ENCODE measurements at regions not wholly inside any gene's neighbourhood (a gene's known extent, or its start where the extent isn't known, plus 50 kb on each side); places are given as distances from the start of the nearest gene placed in this dataset.

DNA sequence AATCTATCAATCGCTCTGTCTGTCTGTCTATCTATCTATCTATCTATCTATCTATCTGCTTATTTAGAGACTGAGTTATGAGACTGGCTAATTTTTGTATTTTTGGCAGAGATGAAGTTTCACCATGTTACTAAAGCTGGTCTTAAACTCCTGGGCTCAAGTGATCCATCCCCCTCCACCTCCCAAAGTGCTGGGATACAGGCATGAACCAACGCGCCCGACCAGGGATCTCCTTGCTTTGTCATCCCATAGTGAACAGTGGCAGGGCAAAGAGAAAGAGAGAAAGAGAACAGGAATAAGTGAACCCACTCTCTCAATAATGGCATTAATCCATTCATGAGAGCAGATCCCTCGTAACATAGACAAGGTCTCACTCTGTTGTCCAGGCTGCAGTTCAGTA lies 66.4 kb upstream of the DSP start:
- H3K9me3 ChIP-seq = no peaks in the 10 kb centered on the region
- no peak overlapping the region for H3K27ac ChIP-seq
- DNase-seq (no peak), ATAC-seq (no peak)
- H3K36me3 ChIP-seq (ENCODE audit: insufficient read depth in 1 of 2, low read depth in 1 of 2) = no peaks in the 10 kb centered on the region
- no peak overlapping the region for H3K4me3 ChIP-seq
- 89 to 91% (median 91%) methylated on average over 5 of the region's 5 CpGs for WGBS, 3 donors
- intact Hi-C loops (cut with DNase I) = no loop called here
- TF ChIP-seq, protein P1, sequence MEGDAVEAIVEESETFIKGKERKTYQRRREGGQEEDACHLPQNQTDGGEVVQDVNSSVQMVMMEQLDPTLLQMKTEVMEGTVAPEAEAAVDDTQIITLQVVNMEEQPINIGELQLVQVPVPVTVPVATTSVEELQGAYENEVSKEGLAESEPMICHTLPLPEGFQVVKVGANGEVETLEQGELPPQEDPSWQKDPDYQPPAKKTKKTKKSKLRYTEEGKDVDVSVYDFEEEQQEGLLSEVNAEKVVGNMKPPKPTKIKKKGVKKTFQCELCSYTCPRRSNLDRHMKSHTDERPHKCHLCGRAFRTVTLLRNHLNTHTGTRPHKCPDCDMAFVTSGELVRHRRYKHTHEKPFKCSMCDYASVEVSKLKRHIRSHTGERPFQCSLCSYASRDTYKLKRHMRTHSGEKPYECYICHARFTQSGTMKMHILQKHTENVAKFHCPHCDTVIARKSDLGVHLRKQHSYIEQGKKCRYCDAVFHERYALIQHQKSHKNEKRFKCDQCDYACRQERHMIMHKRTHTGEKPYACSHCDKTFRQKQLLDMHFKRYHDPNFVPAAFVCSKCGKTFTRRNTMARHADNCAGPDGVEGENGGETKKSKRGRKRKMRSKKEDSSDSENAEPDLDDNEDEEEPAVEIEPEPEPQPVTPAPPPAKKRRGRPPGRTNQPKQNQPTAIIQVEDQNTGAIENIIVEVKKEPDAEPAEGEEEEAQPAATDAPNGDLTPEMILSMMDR (IDR thresholded peaks at IDR 0.05) = no peak
- H3K4me1 ChIP-seq = no peaks in the 10 kb centered on the region
- no peaks in the 10 kb centered on the region for H3K27me3 ChIP-seq (ENCODE audit: insufficient read depth in 3 of 3, low read length in 2 of 3)

DNA sequence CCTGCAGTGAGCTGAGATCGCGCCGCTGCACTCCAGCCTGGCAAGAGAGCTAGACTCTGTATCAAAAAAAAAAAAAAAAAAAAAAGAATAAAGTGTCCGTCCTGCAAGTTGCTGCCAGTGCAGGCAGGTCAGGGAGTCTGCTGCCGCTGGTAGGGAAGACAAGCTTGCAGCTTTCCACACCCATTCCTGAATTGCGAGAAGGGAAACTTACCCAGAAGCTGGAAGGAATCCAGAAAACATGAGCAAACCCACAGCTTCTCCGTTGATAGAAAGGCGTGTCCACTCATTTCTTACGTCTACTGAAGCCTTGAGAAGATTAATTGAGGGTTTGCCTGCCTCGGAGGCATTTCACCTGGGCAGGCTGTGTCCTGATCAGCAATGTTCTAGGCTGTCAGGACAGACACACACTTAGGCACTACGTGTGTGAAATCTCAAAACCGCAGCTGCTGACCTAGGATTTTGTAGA lies 61.6 kb upstream of the DSP start:
- no peak for ATAC-seq

DNA sequence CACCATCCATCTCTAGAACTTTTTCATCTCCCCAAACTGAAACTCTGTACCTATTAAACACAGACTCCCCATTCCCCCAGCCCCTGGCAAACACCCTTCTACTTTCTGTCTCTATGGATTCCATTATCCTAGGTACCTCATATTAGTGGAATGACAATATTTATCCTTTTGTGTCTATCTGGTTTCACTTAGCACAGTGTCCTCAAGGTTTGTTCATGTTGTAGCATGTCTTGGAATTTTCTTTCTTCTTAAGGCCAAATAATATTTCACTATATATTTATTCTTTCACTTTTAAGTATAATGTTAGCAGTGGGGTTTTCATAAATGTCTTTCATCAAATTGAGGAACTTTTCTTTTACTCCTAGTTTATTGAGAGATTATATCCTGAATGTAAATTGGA lies 56.8 kb upstream of the DSP start:
- Histone ChIP-seq H3K4me1 (no peaks in the 10 kb centered on the region), H3K4me3 (no peak overlapping the region), H3K9me3 (no peaks in the 10 kb centered on the region), H3K27me3 (ENCODE audit: insufficient read depth in 3 of 3, low read length in 2 of 3) (no peaks in the 10 kb centered on the region), H3K27ac (no peak overlapping the region), H3K36me3 (ENCODE audit: insufficient read depth in 1 of 2, low read depth in 1 of 2) (no peaks in the 10 kb centered on the region)
- intact Hi-C loops (cut with DNase I) = no loop called here
- ATAC-seq (no peak), DNase-seq (no peak)
- TF ChIP-seq, protein P1 (IDR thresholded peaks at IDR 0.05) = no peak

More for the DNA sequence above, 61.6 kb upstream of the DSP start:
- Histone ChIP-seq H3K36me3 (ENCODE audit: insufficient read depth in 1 of 2, low read depth in 1 of 2) (no peaks in the 10 kb centered on the region), H3K4me1 (no peaks in the 10 kb centered on the region), H3K27me3 (ENCODE audit: insufficient read depth in 3 of 3, low read length in 2 of 3) (no peaks in the 10 kb centered on the region), H3K27ac (no peak overlapping the region), H3K4me3 (no peak overlapping the region), H3K9me3 (no peaks in the 10 kb centered on the region)
- WGBS, 3 donors = 43 to 53% (median 51%) methylated on average over 12 of the region's 12 CpGs
- intact Hi-C loops (cut with DNase I) = no loop called here
- DNase-seq = no peak
- TF ChIP-seq, protein P1 (IDR thresholded peaks at IDR 0.05) = no peak

GRCh38 chr6:7486951-7487350 lies 54.5 kb upstream of the DSP start:
- TF ChIP-seq, protein P1 (IDR thresholded peaks at IDR 0.05) = no peak
- no peaks in the 10 kb centered on the region for H3K9me3 ChIP-seq
- intact Hi-C loops (cut with DNase I) = no loop called here
- no peak overlapping the region for H3K4me3 ChIP-seq
- WGBS, 3 donors = 82 to 92% (median 88%) methylated on average over 3 of the region's 3 CpGs
- no peak overlapping the region for H3K27ac ChIP-seq
- H3K36me3 ChIP-seq (ENCODE audit: insufficient read depth in 1 of 2, low read depth in 1 of 2) = no peaks in the 10 kb centered on the region
- H3K4me1 ChIP-seq = no peaks in the 10 kb centered on the region
- no peak for ATAC-seq
- DNase-seq = no peak
- no peaks in the 10 kb centered on the region for H3K27me3 ChIP-seq (ENCODE audit: insufficient read depth in 3 of 3, low read length in 2 of 3)

DNA sequence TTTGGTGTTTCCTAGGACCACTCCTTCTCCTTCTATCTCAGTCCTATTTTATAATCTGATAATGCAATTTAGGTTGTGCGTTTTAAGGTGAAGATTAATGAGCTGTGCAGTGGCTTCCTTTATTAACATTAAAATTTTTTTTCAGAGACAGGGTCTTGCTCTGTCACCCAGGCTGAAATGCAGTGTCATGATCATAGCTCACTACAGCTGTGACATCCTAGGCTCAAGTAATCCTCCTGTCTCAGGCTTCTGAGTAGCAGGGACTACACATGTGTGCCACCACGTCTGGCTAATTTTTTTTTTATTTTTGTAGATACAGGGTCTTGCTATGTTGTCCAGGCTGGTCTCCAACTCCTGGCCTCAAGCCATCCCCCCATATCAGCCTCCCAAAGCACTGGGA lies 53.0 kb upstream of the DSP start:
- 54 to 64% (median 59%) methylated on average over 2 of the region's 2 CpGs for WGBS, 3 donors
- no peak overlapping the region for H3K27ac ChIP-seq
- H3K27me3 ChIP-seq (ENCODE audit: insufficient read depth in 3 of 3, low read length in 2 of 3) = no peaks in the 10 kb centered on the region
- H3K9me3 ChIP-seq = peaks cover 7% of the 10 kb centered on the region
- intact Hi-C loops (cut with DNase I) = no loop called here
- no peak overlapping the region for H3K4me3 ChIP-seq
- H3K36me3 ChIP-seq (ENCODE audit: insufficient read depth in 1 of 2, low read depth in 1 of 2) = no peaks in the 10 kb centered on the region
- no peaks in the 10 kb centered on the region for H3K4me1 ChIP-seq
- no peak for ATAC-seq
- TF ChIP-seq, protein P1 (IDR thresholded peaks at IDR 0.05) = no peak
- DNase-seq = no peak

All from psoas muscle (tissue), 7 donors.